GM23338 (cell line): ENCODE measurements at regions not wholly inside any gene's neighbourhood (a gene's known extent, or its start where the extent isn't known, plus 50 kb on each side); places are given as distances from the start of the nearest gene placed in this dataset.

ENCODE experiments used
- ATAC-seq: fragments of 200-7000 bp; cut with Tn5 transposase; 3 replicates; pipeline ENCODE4 v1.9.1; 2020
- DNase-seq: peaks from one replicate; pipeline ENCODE4 v3.0.0-alpha.2; 2015; ENCODE audit warnings: low spot score
- H2AFZ ChIP-seq: fragments of 200-600 bp; sonication (generic); 2 replicates; pipeline ENCODE4 v1.8.0; 2016; ENCODE audit warnings: antibody characterized with exemption, mild to moderate bottlenecking, moderate library complexity
- H3F3A ChIP-seq: fragments of 200-600 bp; sonication (generic); replicated peaks from 2 replicates; pipeline ENCODE4 v1.8.0; 2017; ENCODE audit warnings: antibody characterized with exemption, mixed run types, low read depth
- H3K27ac ChIP-seq: fragments of 200-600 bp; sonication (generic); 2 replicates; pipeline ENCODE4 v1.6.1; 2016; ENCODE audit warnings: low read depth
- H3K27me3 ChIP-seq: fragments of 200-600 bp; sonication (generic); 2 replicates; pipeline ENCODE4 v1.8.0; 2016; ENCODE audit warnings: mild to moderate bottlenecking, mixed run types, moderate library complexity; ENCODE audit not compliant: insufficient read depth
- H3K36me3 ChIP-seq: fragments of 200-600 bp; sonication (generic); 2 replicates; pipeline ENCODE4 v1.8.0; 2016; ENCODE audit warnings: mild to moderate bottlenecking; ENCODE audit not compliant: insufficient read depth
- H3K4me1 ChIP-seq: fragments of 200-600 bp; sonication (generic); 2 replicates; pipeline ENCODE4 v1.8.0; 2016; ENCODE audit warnings: mild to moderate bottlenecking, moderate library complexity; ENCODE audit not compliant: insufficient read depth
- H3K4me2 ChIP-seq: fragments of 200-600 bp; sonication (generic); 2 replicates; pipeline ENCODE4 v1.7.1; 2017; ENCODE audit warnings: mixed run types
- H3K4me3 ChIP-seq: fragments of 200-600 bp; sonication (generic); 2 replicates; pipeline ENCODE4 v1.6.1; 2016; ENCODE audit warnings: mixed run types
- H3K79me2 ChIP-seq: fragments of 200-600 bp; sonication (generic); replicated peaks from 2 replicates; pipeline ENCODE4 v1.8.0; 2017; ENCODE audit warnings: mild to moderate bottlenecking; ENCODE audit not compliant: insufficient read depth
- H3K9me2 ChIP-seq: fragments of 200-600 bp; sonication (generic); 2 replicates; pipeline ENCODE4 v1.8.0; 2017; ENCODE audit not compliant: insufficient read depth
- H4K20me1 ChIP-seq: fragments of 200-600 bp; sonication (generic); replicated peaks from 2 replicates; pipeline ENCODE4 v1.8.0; 2017; ENCODE audit warnings: mild to moderate bottlenecking; ENCODE audit not compliant: insufficient read depth
- H3K27ac Mint-ChIP-seq: 2 replicates; pipeline ENCODE4 v1.8.0; 2020; ENCODE audit warnings: inconsistent platforms, mild to moderate bottlenecking, moderate library complexity, mixed read lengths
- H3K27me3 Mint-ChIP-seq: 3 replicates; pipeline ENCODE4 v1.8.0; 2022; ENCODE audit warnings: low read depth, mild to moderate bottlenecking, moderate library complexity, mixed read lengths, inconsistent platforms; ENCODE audit not compliant: insufficient read depth, poor library complexity
- H3K36me3 Mint-ChIP-seq: 3 replicates; pipeline ENCODE4 v1.8.0; 2021; ENCODE audit warnings: low read depth, mild to moderate bottlenecking, inconsistent platforms, moderate library complexity, mixed read lengths
- H3K4me1 Mint-ChIP-seq: 3 replicates; pipeline ENCODE4 v1.8.0; 2020; ENCODE audit warnings: mild to moderate bottlenecking, inconsistent platforms, mixed read lengths
- H3K4me3 Mint-ChIP-seq: 3 replicates; pipeline ENCODE4 v1.8.0; 2021; ENCODE audit warnings: moderate library complexity, mild to moderate bottlenecking, inconsistent platforms, mixed read lengths
- H3K9me3 Mint-ChIP-seq: 3 replicates; pipeline ENCODE4 v1.8.0; 2020; ENCODE audit warnings: moderate library complexity, mild to moderate bottlenecking, inconsistent platforms, mixed read lengths
- CTCF ChIP-seq, 2 experiments: fragments of 200-600 bp in 1 of 2; sonication (generic) in 1 of 2; conservative IDR thresholded peaks; 2 replicates each; pipeline versions ENCODE4 v1.5.1 to v1.6.1; 2016 to 2017; ENCODE audit warnings: antibody characterized with exemption in 2 of 2, low read depth in 2 of 2, mild to moderate bottlenecking in 2 of 2, moderate library complexity in 1 of 2
- ETS1 ChIP-seq: IDR thresholded peaks from 2 replicates; pipeline ENCODE4 v1.6.1; 2016; ENCODE audit warnings: antibody characterized with exemption
- EZH2 ChIP-seq: fragments of 200-600 bp; sonication (generic); IDR thresholded peaks from one replicate; pipeline ENCODE4 v1.8.0; 2017; ENCODE audit warnings: antibody characterized with exemption, mild to moderate bottlenecking, low read depth; ENCODE audit not compliant: unreplicated experiment
- EZH2phosphoT487 ChIP-seq: fragments of 200-600 bp; sonication (generic); IDR thresholded peaks from one replicate; pipeline ENCODE4 v1.8.1; 2018; ENCODE audit warnings: antibody characterized with exemption; ENCODE audit not compliant: unreplicated experiment
- JUNB ChIP-seq: IDR thresholded peaks from one replicate; pipeline ENCODE4 v1.6.1; 2016; ENCODE audit warnings: antibody characterized with exemption; ENCODE audit not compliant: unreplicated experiment
- POLR2AphosphoS5 ChIP-seq: IDR thresholded peaks from 2 replicates; pipeline ENCODE4 v1.6.1; 2016; ENCODE audit warnings: antibody characterized with exemption, low read depth
- REST ChIP-seq: IDR thresholded peaks from one replicate; pipeline ENCODE4 v1.6.1; 2018; ENCODE audit warnings: antibody characterized with exemption; ENCODE audit not compliant: unreplicated experiment
- STAT1 ChIP-seq: IDR thresholded peaks from one replicate; pipeline ENCODE4 v1.6.1; 2016; ENCODE audit warnings: antibody characterized with exemption; ENCODE audit not compliant: unreplicated experiment
- ZNF114 ChIP-seq: fragments of 250-450 bp; sonication (Bioruptor Pico); IDR thresholded peaks from 2 replicates; pipeline ENCODE4 v1.5.0; 2020; ENCODE audit warnings: mild to moderate bottlenecking, moderate library complexity
- ZNF331 ChIP-seq: fragments of 250-450 bp; sonication (Bioruptor Pico); IDR thresholded peaks from 2 replicates; pipeline ENCODE4 v1.5.0; 2020; ENCODE audit warnings: low read depth, mild to moderate bottlenecking, moderate library complexity

- peaks cover 6% of the 10 kb centered on the region for H3K27me3 Mint-ChIP-seq
- no peak for TF ChIP-seq JUNB
- no peak for TF ChIP-seq EZH2phosphoT487
- TF ChIP-seq ZNF114, result no peak
- TF ChIP-seq EZH2, result no peak
- Histone ChIP-seq H4K20me1 (no peaks in the 10 kb centered on the region), H3K27me3 (no peaks in the 10 kb centered on the region), H3K4me3 (no peak overlapping the region), H2AFZ (no peak overlapping the region), H3F3A (no peaks in the 10 kb centered on the region), H3K4me1 (no peaks in the 10 kb centered on the region), H3K9me2 (no peaks in the 10 kb centered on the region), H3K79me2 (no peaks in the 10 kb centered on the region), H3K27ac (no peak overlapping the region), H3K4me2 (no peak overlapping the region), H3K36me3 (no peaks in the 10 kb centered on the region)
- no peak for DNase-seq
- H3K4me3 Mint-ChIP-seq, result no peak overlapping the region
- no peak overlapping the region for H3K27ac Mint-ChIP-seq
- no peaks in the 10 kb centered on the region for H3K9me3 Mint-ChIP-seq
- ATAC-seq, result no peak
- H3K4me1 Mint-ChIP-seq, result peaks cover 15% of the 10 kb centered on the region
- no peaks in the 10 kb centered on the region for H3K36me3 Mint-ChIP-seq
Measured at GRCh38 chr20:19018881-19019280, 193.6 kb upstream of the SLC24A3 start.

- H3K9me3 Mint-ChIP-seq, result no peaks in the 10 kb centered on the region
- Histone ChIP-seq H3K36me3 (no peaks in the 10 kb centered on the region), H3K9me2 (no peaks in the 10 kb centered on the region), H2AFZ (no peak overlapping the region), H3K79me2 (no peaks in the 10 kb centered on the region), H3K27ac (no peak overlapping the region), H3K4me2 (no peak overlapping the region), H3K27me3 (no peaks in the 10 kb centered on the region), H3K4me1 (no peaks in the 10 kb centered on the region), H3F3A (no peaks in the 10 kb centered on the region), H4K20me1 (no peaks in the 10 kb centered on the region), H3K4me3 (no peak overlapping the region)
- DNase-seq (no peak), ATAC-seq (no peak)
- peaks cover 6% of the 10 kb centered on the region for H3K27me3 Mint-ChIP-seq
- H3K27ac Mint-ChIP-seq, result no peak overlapping the region
- H3K4me3 Mint-ChIP-seq, result no peak overlapping the region
- H3K36me3 Mint-ChIP-seq, result no peaks in the 10 kb centered on the region
- TF ChIP-seq ZNF331 (CRISPR knock-in tag) (no peak), CTCF (conservative IDR thresholded peaks at IDR 0.05; ENCODE audit: low read depth in 2 of 2) (peak; percentile 17 to 37; a peak in 3 of 4 replicates)
- H3K4me1 Mint-ChIP-seq, result peaks cover 15% of the 10 kb centered on the region
Measured at GRCh38 chr20:19019734-19020364, 192.6 kb upstream of the SLC24A3 start.

GRCh38 chr20:19021406-19022117 is 190.9 kb upstream of the SLC24A3 start:
- Histone ChIP-seq H3K79me2 (no peaks in the 10 kb centered on the region), H3K27me3 (no peaks in the 10 kb centered on the region), H3K27ac (no peak overlapping the region), H4K20me1 (no peaks in the 10 kb centered on the region), H3K4me3 (no peak overlapping the region), H3K4me2 (no peak overlapping the region), H3F3A (no peaks in the 10 kb centered on the region), H3K9me2 (no peaks in the 10 kb centered on the region), H3K36me3 (no peaks in the 10 kb centered on the region), H3K4me1 (no peaks in the 10 kb centered on the region), H2AFZ (no peak overlapping the region)
- Mint-ChIP-seq H3K4me1 (peaks cover 4% of the 10 kb centered on the region; the same call in 2 of the 3 replicates), H3K9me3 (no peaks in the 10 kb centered on the region), H3K27me3 (peaks cover 5% of the 10 kb centered on the region), H3K27ac (no peak overlapping the region), H3K36me3 (no peaks in the 10 kb centered on the region), H3K4me3 (no peak overlapping the region)
- no peak for DNase-seq
- ATAC-seq, result no peak
- TF ChIP-seq EZH2phosphoT487, result no peak
- no peak for TF ChIP-seq JUNB
- no peak for TF ChIP-seq ETS1
- no peak for TF ChIP-seq EZH2
- TF ChIP-seq ZNF331 (CRISPR knock-in tag), result no peak
- TF ChIP-seq REST, result no peak
- no peak for TF ChIP-seq POLR2AphosphoS5
- TF ChIP-seq STAT1, result no peak
